Esophagus squamous epithelium (tissue), 5 donors: ENCODE measurements at regions not wholly inside any gene's neighbourhood (a gene's known extent, or its start where the extent isn't known, plus 50 kb on each side); places are given as distances from the start of the nearest gene placed in this dataset.
A peak's percentile ranks its signal among the peaks of the same experiment; 100 is the strongest.
"Not testable (repeated sequence)": the region's sequence is repeated elsewhere in the genome, so short reads cannot be mapped to it uniquely, and the experiment has no call there.

Experiments used
- DNase-seq: peaks from one replicate; lab custom pipeline; 2025; lab: John Stamatoyannopoulos, UW
- H3K27ac ChIP-seq, 4 donors: fragments of 200-600 bp; sonication (generic); one replicate each; pipeline ENCODE4 v1.5.1; 2016 to 2019; ENCODE audit warnings: mild to moderate bottlenecking in 1 of 4
- H3K27me3 ChIP-seq, 4 donors: fragments of 200-600 bp; sonication (generic); 1 replicate in 3 of 4; 2 replicates in 1 of 4; pipeline versions ENCODE4 v1.5.1 to v1.6.0; 2017 to 2021; ENCODE audit warnings: antibody characterized with exemption in 1 of 4
- H3K36me3 ChIP-seq, 3 donors: fragments of 200-600 bp; sonication (generic); one replicate each; pipeline ENCODE4 v1.5.1; 2016 to 2019
- H3K4me1 ChIP-seq, 3 donors: fragments of 200-600 bp; sonication (generic); one replicate each; pipeline ENCODE4 v1.5.1; 2017 to 2019
- H3K4me3 ChIP-seq, 4 donors: fragments of 200-600 bp; sonication (generic); 1 replicate in 3 of 4; 2 replicates in 1 of 4; pipeline ENCODE4 v1.5.1; 2016 to 2019; ENCODE audit warnings: mild to moderate bottlenecking in 2 of 4, moderate library complexity in 1 of 4
- H3K9me3 ChIP-seq, 3 donors: fragments of 200-600 bp; sonication (generic); one replicate each; pipeline ENCODE4 v1.5.1; 2016 to 2019
- CTCF ChIP-seq, 6 experiments: fragments of 450-650 bp in 4 of 6; fragments of 200-600 bp in 2 of 6; sonication (generic) in 2 of 6; IDR thresholded peaks; one replicate each; pipeline ENCODE4 v1.5.1; 2016 to 2019; ENCODE audit warnings: antibody characterized with exemption in 6 of 6, mild to moderate bottlenecking in 4 of 6, moderate library complexity in 4 of 6
- POLR2A ChIP-seq, 4 donors: fragments of 450-650 bp; IDR thresholded peaks; one replicate each; pipeline ENCODE4 v1.6.1; 2017; ENCODE audit warnings: antibody characterized with exemption in 4 of 4, mild to moderate bottlenecking in 4 of 4, moderate library complexity in 3 of 4
- WGBS, 2 donors: methylation state at CpG; one replicate each; pipeline ENCODE4 v1.1.5; 2018; 5-methylcytosine and 5-hydroxymethylcytosine counted together
- intact Hi-C: fragments of 100-400 bp; cut with DNase I; formaldehyde crosslinking; loops from one replicate; pipeline ENCODE4 v1.15.0; 2022
- donor health status: DM: yes; HTN: yes; CAD: no.

- peaks cover 0 to 15% (median 0%) of the 10 kb centered on the region in 3 donors for H3K4me1 ChIP-seq
- peaks cover 0 to 51% (median 7%) of the 10 kb centered on the region in 3 donors for H3K36me3 ChIP-seq
- no peak overlapping the region for H3K27ac ChIP-seq
- no peak for TF ChIP-seq POLR2A (IDR thresholded peaks at IDR 0.05)
- TF ChIP-seq CTCF (IDR thresholded peaks at IDR 0.05), result no peak
- H3K4me3 ChIP-seq, result no peak overlapping the region
- H3K9me3 ChIP-seq, result peaks cover 0 to 33% (median 4%) of the 10 kb centered on the region in 3 donors
- H3K27me3 ChIP-seq, result no peaks in the 10 kb centered on the region
- 33 to 80% methylated on average over 1 of the region's 1 CpG for WGBS, 2 donors
- intact Hi-C loops, result no loop called here
- DNase-seq, result no peak
Observed at GRCh38 chr7:130854481-130854880, 120.5 kb upstream of the KLF14 start.

DNA sequence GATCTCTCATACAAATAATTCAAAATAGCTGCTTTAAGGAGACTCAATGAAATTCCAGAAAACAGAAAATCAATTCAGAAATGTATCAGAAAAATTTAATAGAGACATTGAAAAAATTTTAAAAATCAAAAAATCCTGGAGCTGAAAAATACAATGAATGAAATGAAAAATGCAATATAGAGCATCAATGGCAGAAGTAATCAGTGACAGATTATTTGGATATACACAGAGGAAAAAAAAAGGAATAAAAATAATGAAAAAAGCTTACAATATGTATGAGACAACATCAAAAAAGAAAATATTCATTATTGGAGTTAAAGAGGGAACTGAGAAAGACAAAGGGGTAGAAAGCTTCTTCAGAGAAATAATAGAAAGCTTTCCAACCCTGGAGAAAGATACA is 122.9 kb upstream of the KLF14 start:
- peaks cover 0 to 54% (median 14%) of the 10 kb centered on the region in 3 donors for H3K9me3 ChIP-seq
- intact Hi-C loops, result no loop called here

DNA sequence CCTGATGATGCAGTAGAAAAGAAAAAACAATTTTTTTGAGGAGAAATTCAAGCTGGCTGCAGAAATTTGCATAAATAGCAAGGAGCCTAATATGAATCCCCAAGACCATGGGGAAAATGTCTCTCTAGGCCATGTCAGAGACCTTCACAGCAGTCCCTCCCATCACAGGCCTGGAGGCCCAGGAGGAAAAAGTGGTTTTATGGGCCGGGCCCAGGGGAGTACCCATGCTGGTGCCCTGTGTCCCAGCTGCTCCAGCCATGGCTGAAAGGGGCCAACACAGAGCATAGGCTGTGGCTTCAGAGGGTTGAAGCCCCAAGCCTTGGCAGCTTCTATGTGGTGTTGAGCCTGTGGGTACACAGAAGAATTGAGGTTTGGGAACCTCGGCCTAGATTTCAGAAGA is 126.8 kb upstream of the KLF14 start:
- DNase-seq, H3K4me1 ChIP-seq, intact Hi-C loops, H3K27me3 ChIP-seq, H3K4me3 ChIP-seq, H3K27ac ChIP-seq: not testable (repeated sequence)
- Histone ChIP-seq H3K36me3 (peaks cover 0 to 91% (median 12%) of the 10 kb centered on the region in 3 donors), H3K9me3 (peaks cover 0 to 54% (median 14%) of the 10 kb centered on the region in 3 donors)
- WGBS, 2 donors, result 90 to 94% methylated on average over 1 to 2 of the region's 2 CpGs

More for the DNA sequence above, 122.9 kb upstream of the KLF14 start:
- H3K36me3 ChIP-seq, result peaks cover 0 to 75% (median 7%) of the 10 kb centered on the region in 3 donors
- no peaks in the 10 kb centered on the region for H3K27me3 ChIP-seq
- peaks cover 0 to 15% (median 0%) of the 10 kb centered on the region in 3 donors for H3K4me1 ChIP-seq
- no peak overlapping the region for H3K4me3 ChIP-seq
- no peak for TF ChIP-seq CTCF (IDR thresholded peaks at IDR 0.05)
- no peak for TF ChIP-seq POLR2A (IDR thresholded peaks at IDR 0.05)
- DNase-seq, result no peak
- no peak overlapping the region for H3K27ac ChIP-seq

GRCh38 chr7:130865408-130866236 is 131.6 kb upstream of the KLF14 start:
- no peak overlapping the region for H3K27ac ChIP-seq
- H3K4me3 ChIP-seq, result no peak overlapping the region
- H3K27me3 ChIP-seq, result no peaks in the 10 kb centered on the region
- intact Hi-C loops, result no loop called here
- WGBS, 2 donors, result 88 to 90% methylated on average over 4 of the region's 4 CpGs
- peaks cover 0 to 21% (median 9%) of the 10 kb centered on the region in 3 donors for H3K4me1 ChIP-seq
- no peak for DNase-seq
- peaks cover 0 to 10% (median 9%) of the 10 kb centered on the region in 3 donors for H3K9me3 ChIP-seq
- TF ChIP-seq CTCF (IDR thresholded peaks at IDR 0.05) (peak in 1 of 6 experiments; percentile 14), POLR2A (IDR thresholded peaks at IDR 0.05) (no peak)
- H3K36me3 ChIP-seq, result peaks cover 0 to 84% (median 11%) of the 10 kb centered on the region in 3 donors

DNA sequence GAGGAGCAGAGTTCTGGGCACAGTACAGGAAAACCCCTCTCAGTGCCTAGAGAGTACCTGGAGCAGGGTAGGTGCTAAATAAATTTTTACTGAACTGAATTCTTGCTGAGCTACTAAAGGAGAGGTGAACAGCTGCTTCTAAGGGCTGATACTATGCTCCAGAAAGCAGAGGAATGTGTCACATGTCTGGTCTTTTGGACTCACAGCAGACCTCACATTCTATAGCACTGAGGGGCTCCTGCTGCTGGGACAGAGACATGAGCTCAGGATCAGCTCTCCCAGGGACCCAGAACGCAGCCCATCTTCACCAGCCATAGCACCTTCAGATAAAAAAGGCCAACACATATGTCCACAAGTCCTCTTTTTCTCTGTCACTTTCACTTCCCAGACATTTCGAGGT is 133.0 kb upstream of the KLF14 start:
- no peak for TF ChIP-seq CTCF (IDR thresholded peaks at IDR 0.05)
- no peak for TF ChIP-seq POLR2A (IDR thresholded peaks at IDR 0.05)
- Histone ChIP-seq H3K4me1 (peaks cover 0 to 21% (median 9%) of the 10 kb centered on the region in 3 donors), H3K4me3 (no peak overlapping the region), H3K36me3 (peaks cover 2 to 84% (median 12%) of the 10 kb centered on the region in 3 donors), H3K9me3 (no peaks in the 10 kb centered on the region), H3K27me3 (no peaks in the 10 kb centered on the region), H3K27ac (peak overlapping the region in 1 of 4 donors; percentile 31)
- intact Hi-C loops, result no loop called here
- 92% methylated on average over 2 of the region's 2 CpGs for WGBS, 2 donors
- no peak for DNase-seq
